Neural crest cell (in vitro differentiated cells): ENCODE measurements at regions not wholly inside any gene's neighbourhood (a gene's known extent, or its start where the extent isn't known, plus 50 kb on each side); places are given as distances from the start of the nearest gene placed in this dataset.

ENCODE experiments used
- DNase-seq: peaks from one replicate; pipeline ENCODE4 v3.0.0; 2021; ENCODE audit warnings: low read depth, mixed read lengths, low spot score
- H3K27ac Mint-ChIP-seq: one replicate; pipeline ENCODE4 v1.8.0; 2021; ENCODE audit warnings: mild to moderate bottlenecking, mixed read lengths; ENCODE audit not compliant: unreplicated experiment
- H3K27me3 Mint-ChIP-seq: 2 replicates; pipeline ENCODE4 v1.8.0; 2021; ENCODE audit warnings: low read depth, mild to moderate bottlenecking, mixed read lengths
- H3K36me3 Mint-ChIP-seq: 2 replicates; pipeline ENCODE4 v1.8.0; 2021; ENCODE audit warnings: low read depth, mild to moderate bottlenecking, mixed read lengths
- H3K4me1 Mint-ChIP-seq: 2 replicates; pipeline ENCODE4 v1.8.0; 2021; ENCODE audit warnings: mixed read lengths
- H3K4me3 Mint-ChIP-seq: one replicate; pipeline ENCODE4 v1.8.0; 2021; ENCODE audit warnings: mild to moderate bottlenecking, mixed read lengths
- H3K9me3 Mint-ChIP-seq: 2 replicates; pipeline ENCODE4 v1.8.0; 2021; ENCODE audit warnings: mixed read lengths
- TF ChIP-seq, protein P1 (sequence below): fragments of 200-600 bp; sonication (generic); conservative IDR thresholded peaks from 2 replicates; pipeline ENCODE4 v1.5.0; 2021; ENCODE audit warnings: antibody characterized with exemption, mild to moderate bottlenecking

DNA sequence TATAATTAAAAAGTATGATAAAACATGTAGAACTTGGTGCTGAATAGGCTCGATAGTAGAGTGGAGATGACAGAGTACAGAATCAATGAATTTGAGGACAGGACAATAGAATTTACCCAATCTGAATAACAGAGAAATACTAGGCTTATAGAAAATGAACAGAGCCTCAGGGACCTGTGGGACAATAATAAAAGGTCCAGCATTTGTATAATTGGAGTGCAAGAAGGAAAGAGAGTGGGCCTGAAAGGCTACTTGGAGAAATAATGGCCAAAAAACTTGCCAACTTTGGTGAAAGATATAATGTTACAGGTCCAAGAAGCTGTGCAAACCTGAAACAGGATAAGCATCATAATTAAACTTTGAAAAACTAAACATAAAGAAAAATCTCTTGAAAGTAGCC lies 227.3 kb downstream of the CXCL12 start:
- peaks cover 8% of the 10 kb centered on the region for H3K9me3 Mint-ChIP-seq
- H3K27ac Mint-ChIP-seq, result no peak overlapping the region
- no peak overlapping the region for H3K4me3 Mint-ChIP-seq
- peaks cover 17% of the 10 kb centered on the region for H3K4me1 Mint-ChIP-seq
- TF ChIP-seq, protein P1, sequence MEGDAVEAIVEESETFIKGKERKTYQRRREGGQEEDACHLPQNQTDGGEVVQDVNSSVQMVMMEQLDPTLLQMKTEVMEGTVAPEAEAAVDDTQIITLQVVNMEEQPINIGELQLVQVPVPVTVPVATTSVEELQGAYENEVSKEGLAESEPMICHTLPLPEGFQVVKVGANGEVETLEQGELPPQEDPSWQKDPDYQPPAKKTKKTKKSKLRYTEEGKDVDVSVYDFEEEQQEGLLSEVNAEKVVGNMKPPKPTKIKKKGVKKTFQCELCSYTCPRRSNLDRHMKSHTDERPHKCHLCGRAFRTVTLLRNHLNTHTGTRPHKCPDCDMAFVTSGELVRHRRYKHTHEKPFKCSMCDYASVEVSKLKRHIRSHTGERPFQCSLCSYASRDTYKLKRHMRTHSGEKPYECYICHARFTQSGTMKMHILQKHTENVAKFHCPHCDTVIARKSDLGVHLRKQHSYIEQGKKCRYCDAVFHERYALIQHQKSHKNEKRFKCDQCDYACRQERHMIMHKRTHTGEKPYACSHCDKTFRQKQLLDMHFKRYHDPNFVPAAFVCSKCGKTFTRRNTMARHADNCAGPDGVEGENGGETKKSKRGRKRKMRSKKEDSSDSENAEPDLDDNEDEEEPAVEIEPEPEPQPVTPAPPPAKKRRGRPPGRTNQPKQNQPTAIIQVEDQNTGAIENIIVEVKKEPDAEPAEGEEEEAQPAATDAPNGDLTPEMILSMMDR, result no peak
- H3K36me3 Mint-ChIP-seq, result peaks cover 4% of the 10 kb centered on the region
- no peaks in the 10 kb centered on the region for H3K27me3 Mint-ChIP-seq
- no peak for DNase-seq

DNA sequence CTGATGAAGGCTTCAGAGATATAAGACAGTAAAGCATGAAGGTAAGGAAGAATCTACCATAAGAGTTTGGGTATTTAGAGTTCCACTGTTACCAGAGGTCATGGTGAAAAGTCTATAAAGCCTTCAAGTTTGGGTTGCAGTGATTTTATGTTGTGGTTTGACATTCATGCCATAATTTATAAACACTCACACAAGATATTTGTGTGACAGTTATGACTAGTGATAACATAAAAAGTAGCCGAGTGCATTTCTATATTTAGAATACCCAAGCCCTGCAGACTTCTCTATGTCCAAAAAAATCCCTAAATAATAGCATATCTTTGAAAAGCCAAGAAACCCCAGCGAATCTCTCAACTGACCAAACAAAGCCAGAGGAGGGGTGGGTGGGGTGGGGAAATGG lies 229.9 kb downstream of the CXCL12 start:
- Mint-ChIP-seq H3K27ac (no peak overlapping the region), H3K4me3 (no peak overlapping the region), H3K27me3 (no peaks in the 10 kb centered on the region), H3K36me3 (peaks cover 17% of the 10 kb centered on the region), H3K4me1 (no peaks in the 10 kb centered on the region), H3K9me3 (peaks cover 13% of the 10 kb centered on the region)
- TF ChIP-seq, protein P1, result no peak
- no peak for DNase-seq

DNA sequence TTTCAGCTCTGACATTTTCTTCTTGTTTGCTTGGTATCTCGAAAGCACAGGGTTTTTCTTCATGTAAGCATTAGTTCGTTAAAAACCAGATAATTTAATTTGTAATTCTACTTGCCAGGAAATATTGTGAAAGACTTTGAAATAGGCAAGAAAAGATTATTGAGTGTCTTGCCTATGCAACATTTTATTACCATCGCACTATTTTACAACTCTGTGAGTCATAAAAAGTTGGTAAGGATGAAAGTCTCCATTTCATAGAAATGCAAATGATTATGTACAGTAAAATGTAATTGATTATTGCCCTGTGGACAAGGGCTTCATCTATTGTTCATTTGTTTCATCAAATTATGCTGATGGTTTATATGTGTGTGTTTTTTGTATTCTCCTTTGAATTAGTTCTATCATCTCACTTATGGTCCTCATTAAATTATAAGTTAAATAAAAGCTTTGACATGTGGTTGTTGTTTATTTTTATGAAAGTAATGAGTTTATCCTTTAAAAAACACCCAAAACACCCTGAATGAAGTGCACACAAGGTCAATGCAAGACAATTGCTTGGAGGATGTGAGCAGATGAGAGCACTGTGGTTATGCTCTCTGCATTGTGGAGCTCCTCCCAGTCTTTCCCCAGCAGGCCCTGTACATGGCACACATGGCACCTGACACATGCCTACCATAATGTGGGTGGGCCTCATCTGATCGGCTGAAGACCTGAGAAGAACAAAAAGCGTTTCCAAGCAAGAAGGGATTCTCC lies 230.8 kb downstream of the CXCL12 start:
- H3K4me1 Mint-ChIP-seq, result no peaks in the 10 kb centered on the region
- peaks cover 19% of the 10 kb centered on the region for H3K9me3 Mint-ChIP-seq
- peaks cover 17% of the 10 kb centered on the region for H3K36me3 Mint-ChIP-seq
- TF ChIP-seq, protein P1, result no peak
- no peak overlapping the region for H3K27ac Mint-ChIP-seq
- DNase-seq, result no peak
- peaks cover 6% of the 10 kb centered on the region for H3K27me3 Mint-ChIP-seq
- no peak overlapping the region for H3K4me3 Mint-ChIP-seq

DNA sequence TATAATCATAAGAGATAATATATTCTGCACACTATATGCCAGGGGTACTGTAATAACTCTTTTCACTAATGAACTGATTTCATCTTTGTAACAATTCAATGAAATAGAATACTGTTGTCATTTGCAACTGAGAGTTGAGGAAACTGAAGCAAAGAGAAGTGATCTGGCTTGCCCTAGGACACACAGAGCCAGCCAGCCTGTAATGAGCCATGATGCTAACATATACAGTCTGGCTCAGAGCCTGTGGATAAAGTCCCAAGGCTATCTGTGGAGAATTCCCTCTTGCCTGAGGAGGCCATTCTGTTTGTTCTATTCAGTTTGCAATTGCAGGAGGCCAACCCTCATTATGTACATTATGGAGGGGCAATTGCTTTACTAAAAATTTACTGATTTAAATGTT lies 241.3 kb downstream of the CXCL12 start:
- Mint-ChIP-seq H3K4me1 (no peaks in the 10 kb centered on the region), H3K36me3 (peaks cover 2% of the 10 kb centered on the region), H3K4me3 (no peak overlapping the region), H3K9me3 (peaks cover 6% of the 10 kb centered on the region), H3K27ac (no peak overlapping the region), H3K27me3 (peaks cover 6% of the 10 kb centered on the region)
- TF ChIP-seq, protein P1, result no peak
- DNase-seq, result no peak

DNA sequence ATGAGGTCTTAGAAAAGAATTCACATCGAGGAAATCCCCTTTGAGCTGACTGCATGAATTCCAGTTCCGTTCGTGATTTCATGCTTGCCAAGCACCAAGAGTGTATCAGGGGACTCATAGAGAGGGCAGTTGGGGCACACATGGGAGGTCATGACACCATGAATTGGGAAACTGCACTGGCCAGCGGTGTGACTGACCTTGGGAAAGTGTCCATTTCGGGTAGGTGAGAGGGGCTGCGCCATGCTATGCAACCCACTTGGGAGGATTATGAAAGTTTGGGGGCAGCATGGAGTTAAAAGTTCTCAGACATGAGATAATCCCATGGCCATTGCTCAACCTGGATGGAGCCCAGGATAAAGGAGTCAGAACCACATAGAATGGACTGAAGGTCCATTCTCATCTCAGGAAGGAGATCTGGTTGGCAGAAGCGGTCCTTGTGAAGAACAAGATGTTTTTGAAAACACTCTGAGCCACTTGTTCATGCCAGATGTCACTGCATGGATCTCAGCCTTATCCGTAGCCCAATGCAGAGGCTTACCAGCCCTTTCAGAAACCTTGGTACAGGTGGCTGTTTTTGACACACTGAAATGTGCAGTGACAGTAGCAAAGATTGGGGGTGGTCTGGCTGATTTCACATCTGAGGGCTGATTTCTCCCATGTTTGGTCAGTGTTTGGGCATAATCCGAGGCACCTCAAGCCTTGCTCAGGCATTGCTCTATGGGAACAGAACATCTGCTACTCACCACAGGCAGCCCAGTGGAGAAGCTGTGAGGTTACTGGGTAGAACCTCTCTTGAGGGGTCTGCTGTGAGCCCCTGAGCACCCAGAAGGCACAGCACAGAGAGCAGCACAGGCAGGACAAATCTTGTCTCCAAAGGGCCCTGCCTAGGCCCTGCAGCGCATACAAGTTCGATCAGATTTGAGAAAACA lies 252.3 kb downstream of the CXCL12 start:
- no peaks in the 10 kb centered on the region for H3K4me1 Mint-ChIP-seq
- TF ChIP-seq, protein P1, result no peak
- no peak overlapping the region for H3K4me3 Mint-ChIP-seq
- no peak for DNase-seq
- no peaks in the 10 kb centered on the region for H3K9me3 Mint-ChIP-seq
- H3K36me3 Mint-ChIP-seq, result no peaks in the 10 kb centered on the region
- H3K27me3 Mint-ChIP-seq, result no peaks in the 10 kb centered on the region
- H3K27ac Mint-ChIP-seq, result no peak overlapping the region
